Bronchial epithelial cell (primary cell): ENCODE measurements at regions not wholly inside any gene's neighbourhood (a gene's known extent, or its start where the extent isn't known, plus 50 kb on each side); places are given as distances from the start of the nearest gene placed in this dataset.

Experiments
- DNase-seq: peaks from one replicate; pipeline ENCODE4 v3.0.0-alpha.2; 2010; ENCODE audit warnings: low read depth
- FAIRE-seq: peaks from 2 replicates; lab custom pipeline; 2011; peaks lifted over from hg19 to GRCh38; lab: Jason Lieb, UNC
- H3K27me3 ChIP-seq: 2 replicates; pipeline ENCODE4 v1.5.1; 2011; ENCODE audit warnings: low read length; ENCODE audit not compliant: control insufficient read depth, insufficient read depth
- H3K36me3 ChIP-seq: 2 replicates; pipeline ENCODE4 v1.5.1; 2011; ENCODE audit warnings: low read length; ENCODE audit not compliant: control insufficient read depth, insufficient read depth
- H3K4me3 ChIP-seq: 2 replicates; pipeline ENCODE4 v1.5.1; 2011; ENCODE audit warnings: mild to moderate bottlenecking, low read depth, low read length, control low read depth
- TF ChIP-seq, protein P1 (sequence below): IDR thresholded peaks from 2 replicates; pipeline ENCODE4 v1.5.1; 2011; ENCODE audit warnings: mild to moderate bottlenecking, moderate library complexity, low read length, control low read depth, inconsistent platforms; ENCODE audit not compliant: insufficient read depth, severe bottlenecking

DNA sequence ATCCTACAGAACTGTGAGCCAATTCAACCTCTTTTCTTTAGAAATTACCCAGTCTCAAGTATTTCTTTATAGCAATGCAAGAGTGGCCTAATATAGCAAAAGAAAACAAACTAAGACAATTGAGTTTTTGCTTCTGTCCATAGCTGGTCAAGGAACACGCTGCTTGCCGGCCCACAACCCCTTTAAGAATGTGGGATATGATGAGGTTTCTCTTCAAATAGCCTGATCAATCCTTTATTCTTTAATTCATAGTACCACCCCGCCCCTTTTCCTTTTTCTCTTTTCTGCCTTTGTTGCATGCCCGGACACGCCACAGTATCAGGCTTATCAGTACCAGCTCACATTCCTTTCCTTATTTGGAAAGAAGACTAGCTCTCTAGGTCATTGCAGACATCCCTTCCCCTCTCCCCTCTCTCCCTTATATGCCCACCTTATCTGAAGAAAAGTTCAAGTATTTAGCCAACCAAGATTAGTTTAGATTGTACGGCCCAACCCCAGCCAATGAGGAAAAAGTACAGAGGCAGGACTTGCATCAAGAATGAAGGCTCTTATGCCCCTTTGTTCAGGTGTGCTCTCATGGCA is 404.5 kb downstream of the OCA2 start:
- TF ChIP-seq, protein P1, sequence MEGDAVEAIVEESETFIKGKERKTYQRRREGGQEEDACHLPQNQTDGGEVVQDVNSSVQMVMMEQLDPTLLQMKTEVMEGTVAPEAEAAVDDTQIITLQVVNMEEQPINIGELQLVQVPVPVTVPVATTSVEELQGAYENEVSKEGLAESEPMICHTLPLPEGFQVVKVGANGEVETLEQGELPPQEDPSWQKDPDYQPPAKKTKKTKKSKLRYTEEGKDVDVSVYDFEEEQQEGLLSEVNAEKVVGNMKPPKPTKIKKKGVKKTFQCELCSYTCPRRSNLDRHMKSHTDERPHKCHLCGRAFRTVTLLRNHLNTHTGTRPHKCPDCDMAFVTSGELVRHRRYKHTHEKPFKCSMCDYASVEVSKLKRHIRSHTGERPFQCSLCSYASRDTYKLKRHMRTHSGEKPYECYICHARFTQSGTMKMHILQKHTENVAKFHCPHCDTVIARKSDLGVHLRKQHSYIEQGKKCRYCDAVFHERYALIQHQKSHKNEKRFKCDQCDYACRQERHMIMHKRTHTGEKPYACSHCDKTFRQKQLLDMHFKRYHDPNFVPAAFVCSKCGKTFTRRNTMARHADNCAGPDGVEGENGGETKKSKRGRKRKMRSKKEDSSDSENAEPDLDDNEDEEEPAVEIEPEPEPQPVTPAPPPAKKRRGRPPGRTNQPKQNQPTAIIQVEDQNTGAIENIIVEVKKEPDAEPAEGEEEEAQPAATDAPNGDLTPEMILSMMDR, result no peak
- DNase-seq (peak; percentile 61), FAIRE-seq (no peak)
- Histone ChIP-seq H3K4me3 (no peak overlapping the region), H3K36me3 (no peaks in the 10 kb centered on the region), H3K27me3 (no peaks in the 10 kb centered on the region)

GRCh38 chr15:27693280-27693679 is 405.8 kb downstream of the OCA2 start:
- TF ChIP-seq, protein P1, result no peak
- no peaks in the 10 kb centered on the region for H3K27me3 ChIP-seq
- DNase-seq (no peak), FAIRE-seq (no peak)
- H3K4me3 ChIP-seq, result no peak overlapping the region
- H3K36me3 ChIP-seq, result no peaks in the 10 kb centered on the region

GRCh38 chr15:27692438-27692837 is 406.7 kb downstream of the OCA2 start:
- DNase-seq, result no peak
- Histone ChIP-seq H3K36me3 (no peaks in the 10 kb centered on the region), H3K27me3 (no peaks in the 10 kb centered on the region), H3K4me3 (no peak overlapping the region)
- FAIRE-seq, result no peak
- TF ChIP-seq, protein P1, result no peak

DNA sequence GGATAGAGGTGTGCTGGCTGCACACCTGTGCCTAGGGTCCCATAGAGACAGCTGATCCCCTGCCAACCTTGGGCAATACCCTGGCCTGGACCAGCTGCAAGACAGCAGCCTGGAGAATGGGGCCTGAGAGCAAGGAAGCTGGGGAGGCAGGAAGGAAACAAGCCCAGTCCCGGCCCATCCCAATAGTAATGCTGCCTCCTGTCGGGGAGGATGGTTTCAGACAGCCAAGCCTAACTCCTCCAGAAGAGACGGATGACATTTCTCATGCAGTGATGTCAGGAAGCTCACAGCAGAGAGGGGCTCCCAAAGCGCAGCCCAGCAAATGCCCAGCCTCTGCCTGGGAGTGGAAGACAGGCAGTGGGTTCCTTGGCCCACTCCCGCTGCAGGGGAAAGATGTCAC is 408.8 kb downstream of the OCA2 start:
- TF ChIP-seq, protein P1, result no peak
- H3K36me3 ChIP-seq, result no peaks in the 10 kb centered on the region
- DNase-seq (no peak), FAIRE-seq (no peak)
- no peak overlapping the region for H3K4me3 ChIP-seq
- H3K27me3 ChIP-seq, result no peaks in the 10 kb centered on the region

DNA sequence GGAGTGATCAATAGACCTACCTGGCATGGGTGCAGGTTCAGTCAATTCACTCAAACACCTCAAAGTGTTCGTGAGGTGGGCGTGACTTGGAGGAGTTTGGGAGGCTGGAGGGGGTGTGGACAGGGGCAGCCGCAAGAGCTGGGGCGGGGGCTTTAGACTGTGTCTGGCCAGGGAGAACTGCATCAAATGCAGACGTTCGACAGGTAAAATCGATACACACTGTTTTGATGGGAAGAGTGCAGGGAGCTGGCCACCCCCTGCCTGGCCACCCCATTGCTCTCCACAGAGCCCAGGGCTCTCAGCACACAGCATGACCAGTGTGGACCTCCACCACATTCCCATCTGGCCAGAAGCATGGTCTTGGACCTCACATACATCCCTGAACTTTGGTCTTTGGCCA is 412.1 kb downstream of the OCA2 start:
- FAIRE-seq (no peak), DNase-seq (no peak)
- Histone ChIP-seq H3K4me3 (no peak overlapping the region), H3K27me3 (no peaks in the 10 kb centered on the region), H3K36me3 (no peaks in the 10 kb centered on the region)
- TF ChIP-seq, protein P1, result no peak

GRCh38 chr15:27686369-27686768 is 412.7 kb downstream of the OCA2 start:
- peak; percentile 74 for DNase-seq
- TF ChIP-seq, protein P1, result no peak
- no peak for FAIRE-seq
- Histone ChIP-seq H3K4me3 (no peak overlapping the region), H3K36me3 (no peaks in the 10 kb centered on the region), H3K27me3 (no peaks in the 10 kb centered on the region)
